NCI-H446 treated with DMSO at 0.1 percent for 48 hours (cell line): ENCODE measurements at regions not wholly inside any gene's neighbourhood (a gene's known extent, or its start where the extent isn't known, plus 50 kb on each side); places are given as distances from the start of the nearest gene placed in this dataset.

Source experiments
- DNase-seq: peaks from one replicate; lab custom pipeline; 2025; lab: John Stamatoyannopoulos, UW

DNA sequence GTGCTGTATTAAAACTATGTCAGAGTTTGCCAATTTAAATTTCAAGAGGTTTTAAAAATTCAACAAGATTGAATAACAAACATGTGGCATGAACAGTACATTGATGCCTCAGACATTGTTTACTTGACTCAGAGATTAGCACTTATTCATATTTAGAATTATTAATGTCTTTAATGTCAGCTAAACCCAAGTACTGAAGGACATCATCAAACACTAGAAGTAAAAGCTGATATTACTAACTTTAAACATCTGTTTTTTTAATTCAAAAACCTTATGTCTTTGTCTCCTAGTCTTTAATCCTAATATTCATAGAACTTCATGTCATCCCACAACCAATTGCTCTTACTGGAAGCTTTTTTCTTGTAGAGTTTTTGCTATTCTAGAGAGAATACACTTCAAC, 406.2 kb upstream of the PCDH7 start:
- DNase-seq: no peak

DNA sequence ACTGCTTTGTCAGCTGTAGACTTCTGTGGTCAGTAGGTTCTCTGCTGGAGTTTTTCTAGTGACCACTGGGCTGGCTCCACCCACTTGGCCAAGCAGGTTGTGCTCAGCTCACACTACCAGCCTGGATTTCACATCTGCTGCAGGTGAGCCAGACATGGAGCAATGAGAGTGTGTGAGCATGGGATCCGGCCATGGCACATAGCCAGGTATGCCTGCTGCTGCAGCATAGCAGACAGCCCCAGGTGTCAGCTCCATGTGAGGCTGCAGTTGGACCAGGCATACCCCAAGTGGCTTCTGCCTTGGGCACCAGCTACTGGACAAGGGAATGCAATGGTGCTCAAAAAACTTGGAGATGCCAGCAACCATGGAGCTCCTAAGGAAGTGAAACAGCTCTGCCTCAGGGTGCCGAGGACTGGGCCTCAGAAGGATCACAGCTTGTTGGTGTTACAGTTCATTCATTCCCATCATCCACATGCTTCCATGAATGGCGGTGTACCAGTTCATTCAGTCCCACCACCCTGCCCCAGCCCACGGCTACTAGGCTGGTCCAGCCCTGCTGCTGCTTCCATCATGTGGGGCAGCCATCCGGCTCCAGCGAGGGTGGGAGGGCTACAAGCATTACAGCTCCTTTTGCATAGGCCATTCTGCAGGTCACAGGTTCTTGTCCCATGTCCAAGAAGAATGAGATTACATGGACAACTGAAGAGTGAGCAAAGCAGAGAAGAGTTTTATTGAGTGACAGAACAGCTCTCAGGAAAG, 389.1 kb upstream of the PCDH7 start:
- DNase-seq: no peak

GRCh38 chr4:30341731-30342130, 378.4 kb upstream of the PCDH7 start:
- no peak for DNase-seq

GRCh38 chr4:30350288-30350687, 369.9 kb upstream of the PCDH7 start:
- DNase-seq: no peak

GRCh38 chr4:30354605-30355004, 365.6 kb upstream of the PCDH7 start:
- no peak for DNase-seq

DNA sequence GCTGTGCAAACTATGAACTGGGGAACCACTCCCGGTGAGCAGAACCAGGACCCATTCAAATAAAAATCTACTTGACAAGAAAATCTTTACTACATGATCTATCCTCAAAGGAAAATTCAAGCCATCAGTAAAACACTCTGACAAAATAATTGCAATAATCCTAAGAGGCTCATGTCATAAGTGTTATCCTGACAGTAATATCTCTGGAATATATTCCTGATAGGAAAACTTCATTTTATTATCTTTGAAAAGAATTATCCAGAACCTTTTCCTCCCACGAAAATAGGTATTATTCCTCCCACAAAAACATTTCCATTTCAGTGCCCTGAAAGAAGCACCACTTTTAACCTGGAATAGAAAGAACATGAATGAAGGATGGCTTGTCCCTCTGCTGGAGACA, 357.7 kb upstream of the PCDH7 start:
- no peak for DNase-seq

GRCh38 chr4:30370105-30370504, 350.1 kb upstream of the PCDH7 start:
- DNase-seq: no peak

DNA sequence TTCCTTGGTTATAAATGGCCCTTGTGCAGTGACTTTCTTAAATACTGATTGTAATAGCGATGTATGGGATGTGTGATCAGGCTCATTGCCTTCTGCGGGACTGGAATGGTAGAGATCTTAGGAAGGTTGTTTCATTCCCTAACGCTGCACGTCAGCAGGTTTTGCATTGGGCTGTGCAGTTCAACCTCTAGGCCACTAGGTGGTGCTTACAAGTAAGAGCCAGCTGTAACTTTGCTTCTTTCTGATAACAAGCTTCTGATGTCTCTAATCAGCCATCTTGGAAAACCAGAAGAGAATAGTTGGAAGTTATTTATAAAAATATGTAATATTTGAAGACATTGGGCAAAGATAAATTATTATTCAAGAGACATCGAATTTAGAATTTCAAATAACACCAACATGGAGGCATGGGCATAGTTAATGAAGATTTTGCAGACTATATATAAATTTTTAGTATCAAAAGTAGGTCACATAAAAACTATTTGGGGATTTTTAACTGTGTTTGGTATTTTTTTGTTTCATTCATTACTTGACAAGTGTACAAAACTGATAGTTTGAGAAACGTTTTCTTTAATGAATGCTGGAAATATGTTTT, 339.7 kb upstream of the PCDH7 start:
- DNase-seq: peak; percentile 37

GRCh38 chr4:30385650-30386049, 334.5 kb upstream of the PCDH7 start:
- DNase-seq: no peak

GRCh38 chr4:30386266-30386895, 333.8 kb upstream of the PCDH7 start:
- DNase-seq: no peak

DNA sequence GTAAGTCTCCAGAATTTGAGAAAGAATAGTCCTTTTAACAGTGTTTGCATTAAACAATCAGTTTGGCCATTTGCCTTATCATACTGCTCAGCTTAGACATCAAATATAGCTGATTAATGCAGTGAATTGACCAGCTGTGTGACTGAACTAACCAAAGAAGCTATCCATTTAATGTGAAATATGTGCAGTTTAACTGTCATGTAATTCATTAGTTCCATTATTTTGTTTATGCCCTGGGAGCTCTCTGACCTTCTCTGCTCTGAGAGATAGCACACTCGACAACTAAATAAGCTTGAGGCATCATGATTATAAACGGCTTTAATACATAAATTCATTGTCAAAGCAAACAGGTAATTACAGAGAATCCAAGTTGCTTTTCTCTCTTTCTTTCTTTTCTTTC, 324.3 kb upstream of the PCDH7 start:
- no peak for DNase-seq

DNA sequence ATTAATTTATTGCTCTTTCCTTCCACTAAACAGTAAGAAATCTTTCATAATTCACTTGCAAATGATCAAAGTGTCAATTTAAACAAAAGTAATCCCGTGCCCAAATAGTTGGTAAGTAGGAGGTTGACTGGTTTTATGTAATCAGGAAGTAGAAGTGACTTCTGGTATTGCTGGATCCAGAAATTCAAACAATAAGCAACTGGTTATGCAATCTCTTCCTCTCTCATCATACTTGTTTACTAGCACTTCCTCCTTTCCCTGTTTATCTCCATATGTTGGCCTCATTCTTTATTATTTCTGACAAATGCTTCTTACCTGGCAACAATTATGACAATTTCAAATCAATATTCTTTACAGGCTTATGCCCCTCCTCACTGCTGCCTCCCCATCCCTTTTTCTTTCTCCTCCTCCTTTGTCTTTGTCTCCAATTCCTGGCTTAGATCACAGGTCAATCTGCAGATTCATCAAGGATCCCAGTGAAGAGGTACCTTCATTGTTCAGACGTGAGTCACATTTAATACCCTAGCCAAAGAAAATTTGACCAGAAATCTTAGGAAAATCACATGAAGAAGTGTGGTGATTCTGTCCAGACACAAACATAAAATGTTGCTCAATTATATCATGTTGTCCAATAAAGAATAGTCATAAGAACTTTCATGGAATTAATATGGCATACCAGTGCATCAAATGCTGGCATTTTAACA, 323.2 kb upstream of the PCDH7 start:
- DNase-seq: no peak

GRCh38 chr4:30399476-30399875, 320.7 kb upstream of the PCDH7 start:
- no peak for DNase-seq

- no peak for DNase-seq
These were observed 317.9 kb upstream of the PCDH7 start for GRCh38 chr4:30402276-30402675.

- DNase-seq: no peak
These were observed 306.3 kb upstream of the PCDH7 start for GRCh38 chr4:30413915-30414314.

GRCh38 chr4:30416547-30416946, 303.6 kb upstream of the PCDH7 start:
- no peak for DNase-seq

- no peak for DNase-seq
These were observed 292.2 kb upstream of the PCDH7 start for GRCh38 chr4:30427932-30428331.

DNA sequence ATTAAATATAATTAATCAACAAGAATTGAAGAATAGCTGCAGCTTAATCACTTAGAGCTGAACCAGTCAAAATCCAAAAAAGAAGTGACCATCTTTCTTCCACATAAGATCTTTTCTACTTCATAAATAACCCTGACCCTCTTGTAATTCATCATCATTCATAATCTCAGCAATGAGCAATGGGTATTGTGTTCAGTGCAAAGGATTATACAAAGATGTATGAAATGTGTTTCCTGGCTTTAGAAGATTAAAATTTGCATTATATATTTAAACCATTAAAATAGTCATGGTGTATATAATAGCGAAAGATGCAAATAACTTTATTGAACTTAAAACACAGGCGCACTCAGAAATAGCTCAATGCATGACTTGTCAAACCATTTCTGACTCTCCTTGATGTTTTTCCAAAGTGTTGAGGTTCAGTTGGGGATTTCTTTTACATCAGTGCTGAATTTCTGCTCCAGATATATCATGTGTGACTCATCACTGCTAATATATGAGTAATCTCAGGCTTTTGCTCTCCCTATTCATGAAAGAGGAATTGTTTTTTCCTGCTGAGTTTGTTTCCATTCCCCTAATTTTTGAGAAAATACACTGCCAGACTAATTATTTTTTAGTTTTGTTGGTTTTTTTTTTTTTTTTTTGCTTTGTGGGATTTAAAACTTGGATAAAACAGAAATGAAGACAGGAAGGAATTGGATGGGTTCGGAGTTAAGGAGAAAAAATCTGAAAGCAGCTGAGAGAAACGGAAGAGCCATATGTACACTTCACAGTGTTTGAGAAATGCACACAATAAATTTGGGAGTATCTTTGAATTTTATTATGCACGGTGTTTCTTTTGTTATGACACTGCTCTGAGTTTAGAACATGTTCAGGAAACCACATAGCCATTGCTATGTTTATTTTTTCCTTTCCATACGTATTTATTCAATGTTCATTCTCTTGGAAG, 290.1 kb upstream of the PCDH7 start:
- DNase-seq: peak; percentile 3

GRCh38 chr4:30434656-30435055, 285.5 kb upstream of the PCDH7 start:
- no peak for DNase-seq

DNA sequence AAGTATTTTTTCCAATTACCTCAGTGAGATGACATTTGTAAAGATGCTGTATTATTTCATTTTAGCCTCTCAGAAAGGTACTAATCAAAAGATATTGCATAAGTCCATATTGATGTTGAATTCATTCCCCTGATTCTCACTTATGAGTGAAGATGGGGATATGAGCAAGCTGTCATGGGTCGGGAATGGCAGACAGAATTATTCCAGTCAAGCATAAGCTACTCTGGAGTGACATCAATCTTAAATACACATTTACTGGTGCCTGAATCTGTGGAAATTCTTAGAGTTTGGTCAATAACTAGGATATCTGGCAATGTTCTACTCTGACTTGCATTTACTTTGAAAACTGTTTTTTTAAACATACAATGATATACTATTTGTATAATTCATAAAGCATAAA, 283.8 kb upstream of the PCDH7 start:
- no peak for DNase-seq

DNA sequence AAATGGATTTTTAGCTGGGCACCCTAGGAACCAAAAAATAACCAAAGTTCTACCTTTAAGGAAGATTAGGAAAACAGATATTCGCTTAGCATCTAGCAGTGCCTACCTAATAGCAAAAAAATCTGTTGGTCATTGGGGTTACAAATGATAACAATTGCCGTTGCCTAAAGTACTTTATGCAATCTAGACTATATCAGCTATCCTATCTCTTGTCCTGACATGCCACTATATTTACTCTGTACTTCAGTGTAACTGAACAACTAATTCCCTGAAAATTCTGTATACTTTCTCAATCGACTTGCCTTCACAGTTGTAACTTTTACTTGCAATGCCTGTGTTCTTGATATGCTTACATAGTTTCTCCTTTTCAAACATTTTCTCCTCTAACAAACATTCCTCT, 282.9 kb upstream of the PCDH7 start:
- DNase-seq: no peak

DNA sequence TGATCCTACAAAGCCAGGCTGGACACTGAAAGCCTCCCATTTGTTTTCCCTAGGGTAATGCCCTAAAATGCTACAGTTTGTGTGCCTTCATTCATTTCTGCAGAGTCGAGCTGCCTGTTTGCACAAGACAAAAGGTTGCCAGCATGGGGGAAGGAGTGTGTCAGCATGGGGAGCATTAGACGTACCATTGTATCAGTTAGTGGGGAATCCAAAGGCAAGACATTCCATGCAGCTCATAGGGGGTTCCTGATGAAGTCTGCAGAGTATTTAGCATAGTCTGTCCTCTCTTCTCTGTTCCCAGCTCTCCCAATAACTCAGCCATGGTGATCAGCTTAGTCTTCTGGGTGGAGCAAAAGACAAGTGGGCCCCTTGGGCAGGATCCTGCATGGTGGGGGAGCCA, 276.9 kb upstream of the PCDH7 start:
- DNase-seq: no peak
